ENCODE measurements at regions not wholly inside any gene's neighbourhood (a gene's known extent, or its start where the extent isn't known, plus 50 kb on each side); places are given as distances from the start of the nearest gene placed in this dataset.

- Histone ChIP-seq H3K36me3 (replicated peaks; ENCODE audit: insufficient read depth, low read depth) (no peaks in the 10 kb centered on the region), H3K4me3 (no peak overlapping the region), H3K4me1 (ENCODE audit: insufficient read depth) (no peaks in the 10 kb centered on the region), H2AFZ (no peak overlapping the region), H4K20me1 (ENCODE audit: insufficient read depth, poor library complexity, severe bottlenecking) (no peaks in the 10 kb centered on the region), H3K27ac (no peak overlapping the region), H3K9me2 (replicated peaks; ENCODE audit: insufficient read depth) (no peaks in the 10 kb centered on the region), H3K9me3 (ENCODE audit: low read depth) (no peaks in the 10 kb centered on the region), H3K27me3 (no peaks in the 10 kb centered on the region), H3K79me2 (no peaks in the 10 kb centered on the region), H3K4me2 (no peak overlapping the region)
- DNase-seq (ENCODE audit: low spot score): no peak
- WGBS (ENCODE audit: low lambda C conversion rate, missing lambda C conversion rate): 88% methylated on average over 6 of the region's 6 CpGs
- TF ChIP-seq EZH2phosphoT487 (IDR thresholded peaks at IDR 0.05; ENCODE audit: low read depth, severe bottlenecking, unreplicated experiment) (no peak), CTCF (IDR thresholded peaks at IDR 0.05; ENCODE audit: poor library complexity) (no peak), EZH2 (IDR thresholded peaks at IDR 0.05; ENCODE audit: borderline replicate concordance) (no peak)
These were observed 176.5 kb downstream of the SALL1 start for GRCh38 chr16:50974438-50975036.

- no peak overlapping the region for H3K4me2 ChIP-seq
- no peaks in the 10 kb centered on the region for H3K9me3 ChIP-seq (ENCODE audit: low read depth)
- H3K27me3 ChIP-seq: no peaks in the 10 kb centered on the region
- TF ChIP-seq CTCF (IDR thresholded peaks at IDR 0.05; ENCODE audit: poor library complexity): no peak
- no peak for TF ChIP-seq EZH2 (IDR thresholded peaks at IDR 0.05; ENCODE audit: borderline replicate concordance)
- TF ChIP-seq EZH2phosphoT487 (IDR thresholded peaks at IDR 0.05; ENCODE audit: low read depth, severe bottlenecking, unreplicated experiment): no peak
- no peak overlapping the region for H2AFZ ChIP-seq
- H3K4me1 ChIP-seq (ENCODE audit: insufficient read depth): no peaks in the 10 kb centered on the region
- no peaks in the 10 kb centered on the region for H3K36me3 ChIP-seq (replicated peaks; ENCODE audit: insufficient read depth, low read depth)
- no peak overlapping the region for H3K27ac ChIP-seq
- 89% methylated on average over 2 of the region's 2 CpGs for WGBS (ENCODE audit: low lambda C conversion rate, missing lambda C conversion rate)
- H3K4me3 ChIP-seq: no peak overlapping the region
- DNase-seq (ENCODE audit: low spot score): no peak
- H3K79me2 ChIP-seq: no peaks in the 10 kb centered on the region
- H4K20me1 ChIP-seq (ENCODE audit: insufficient read depth, poor library complexity, severe bottlenecking): no peaks in the 10 kb centered on the region
- H3K9me2 ChIP-seq (replicated peaks; ENCODE audit: insufficient read depth): no peaks in the 10 kb centered on the region
These were observed 178.2 kb downstream of the SALL1 start for GRCh38 chr16:50972876-50973275.

GRCh38 chr16:50970281-50970680, 180.8 kb downstream of the SALL1 start:
- H3K4me3 ChIP-seq: no peak overlapping the region
- H2AFZ ChIP-seq: no peak overlapping the region
- no peaks in the 10 kb centered on the region for H3K9me3 ChIP-seq (ENCODE audit: low read depth)
- DNase-seq (ENCODE audit: low spot score): no peak
- no peak overlapping the region for H3K4me2 ChIP-seq
- H3K4me1 ChIP-seq (ENCODE audit: insufficient read depth): no peaks in the 10 kb centered on the region
- H3K27ac ChIP-seq: no peak overlapping the region
- H3K9me2 ChIP-seq (replicated peaks; ENCODE audit: insufficient read depth): no peaks in the 10 kb centered on the region
- no peaks in the 10 kb centered on the region for H4K20me1 ChIP-seq (ENCODE audit: insufficient read depth, poor library complexity, severe bottlenecking)
- H3K27me3 ChIP-seq: no peaks in the 10 kb centered on the region
- no peaks in the 10 kb centered on the region for H3K36me3 ChIP-seq (replicated peaks; ENCODE audit: insufficient read depth, low read depth)
- no peak for TF ChIP-seq CTCF (IDR thresholded peaks at IDR 0.05; ENCODE audit: poor library complexity)
- TF ChIP-seq EZH2 (IDR thresholded peaks at IDR 0.05; ENCODE audit: borderline replicate concordance): no peak
- TF ChIP-seq EZH2phosphoT487 (IDR thresholded peaks at IDR 0.05; ENCODE audit: low read depth, severe bottlenecking, unreplicated experiment): no peak
- 90% methylated on average over 3 of the region's 3 CpGs for WGBS (ENCODE audit: low lambda C conversion rate, missing lambda C conversion rate)
- no peaks in the 10 kb centered on the region for H3K79me2 ChIP-seq
